NCI-H1092 (cell line): ENCODE measurements at regions not wholly inside any gene's neighbourhood (a gene's known extent, or its start where the extent isn't known, plus 50 kb on each side); places are given as distances from the start of the nearest gene placed in this dataset.
"Not testable (repeated sequence)": the region's sequence is repeated elsewhere in the genome, so short reads cannot be mapped to it uniquely, and the experiment has no call there.

Source experiments
- DNase-seq: peaks from one replicate; lab custom pipeline; 2025; lab: John Stamatoyannopoulos, UW

- DNase-seq = not testable (repeated sequence)
These were observed 175.3 kb downstream of the LAT start for GRCh38 chr16:29160171-29160570.

GRCh38 chr16:29159603-29160002 is 174.8 kb downstream of the LAT start:
- DNase-seq = not testable (repeated sequence)

GRCh38 chr16:29158785-29159184 is 173.9 kb downstream of the LAT start:
- DNase-seq = no peak

GRCh38 chr16:29158031-29158784 is 173.4 kb downstream of the LAT start:
- not testable (repeated sequence) for DNase-seq

- not testable (repeated sequence) for DNase-seq
These were observed 172.4 kb downstream of the LAT start for GRCh38 chr16:29157051-29157923.

- DNase-seq = no peak
These were observed 171.7 kb downstream of the LAT start for GRCh38 chr16:29156511-29156910.

DNA sequence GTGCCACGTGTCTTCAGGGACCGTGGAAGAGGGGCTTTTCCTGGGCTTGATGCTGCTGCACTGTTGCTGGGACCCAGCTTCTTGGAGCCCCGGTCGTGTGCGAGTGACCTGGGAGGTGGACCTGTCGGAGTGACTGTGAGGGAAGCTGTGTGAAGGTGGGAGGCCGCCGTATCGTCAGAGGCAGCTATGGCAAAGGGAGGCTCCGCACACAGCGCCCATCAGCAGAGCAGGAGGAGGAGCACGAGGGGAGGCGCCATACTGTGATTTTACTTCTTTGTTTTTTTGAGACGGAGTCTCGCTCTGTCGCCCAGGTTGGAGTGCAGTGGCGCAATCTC is 171.0 kb downstream of the LAT start:
- DNase-seq = not testable (repeated sequence)

GRCh38 chr16:29155131-29155865 is 170.4 kb downstream of the LAT start:
- DNase-seq = not testable (repeated sequence)

DNA sequence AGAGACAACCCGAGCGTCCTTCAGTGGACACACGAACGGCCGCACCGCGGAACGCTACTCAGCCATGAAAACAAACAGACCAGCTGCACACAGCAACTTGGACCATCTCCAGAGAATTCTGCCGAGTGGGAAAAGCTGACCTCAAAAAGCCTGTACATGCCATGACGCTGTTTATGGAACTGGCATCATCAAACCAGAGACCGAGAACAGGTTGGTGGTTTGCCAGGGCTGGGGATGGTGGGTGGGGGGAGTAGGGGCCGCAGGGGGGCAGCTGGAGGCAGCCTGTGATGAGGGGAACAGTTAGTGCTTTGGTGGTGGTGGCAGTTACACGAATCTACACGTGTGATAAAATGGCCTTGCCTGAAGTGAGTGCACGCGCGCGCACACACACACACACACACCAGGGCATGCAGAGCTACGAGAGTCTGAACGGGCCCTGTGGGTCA is 169.8 kb downstream of the LAT start:
- no peak for DNase-seq

GRCh38 chr16:29154088-29154487 is 169.2 kb downstream of the LAT start:
- DNase-seq = no peak

DNA sequence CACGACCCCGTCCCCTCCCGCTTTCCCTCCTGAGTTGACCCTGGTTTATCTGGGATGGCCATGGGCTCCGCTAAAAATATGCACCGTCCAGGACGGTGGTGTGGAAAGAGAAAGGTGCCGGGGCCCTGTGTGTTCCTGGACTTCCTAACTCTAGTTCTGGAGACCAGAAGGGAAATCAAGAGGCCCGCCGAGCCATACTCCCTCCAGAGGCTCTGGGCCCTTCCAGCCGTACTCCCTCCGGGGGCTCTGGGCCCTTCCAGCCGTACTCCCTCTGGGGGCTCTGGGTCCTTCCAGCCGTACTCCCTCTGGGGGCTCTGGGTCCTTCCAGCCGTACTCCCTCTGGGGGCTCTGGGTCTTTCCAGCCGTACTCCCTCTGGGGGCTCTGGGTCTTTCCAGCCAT is 168.5 kb downstream of the LAT start:
- DNase-seq = not testable (repeated sequence)

DNA sequence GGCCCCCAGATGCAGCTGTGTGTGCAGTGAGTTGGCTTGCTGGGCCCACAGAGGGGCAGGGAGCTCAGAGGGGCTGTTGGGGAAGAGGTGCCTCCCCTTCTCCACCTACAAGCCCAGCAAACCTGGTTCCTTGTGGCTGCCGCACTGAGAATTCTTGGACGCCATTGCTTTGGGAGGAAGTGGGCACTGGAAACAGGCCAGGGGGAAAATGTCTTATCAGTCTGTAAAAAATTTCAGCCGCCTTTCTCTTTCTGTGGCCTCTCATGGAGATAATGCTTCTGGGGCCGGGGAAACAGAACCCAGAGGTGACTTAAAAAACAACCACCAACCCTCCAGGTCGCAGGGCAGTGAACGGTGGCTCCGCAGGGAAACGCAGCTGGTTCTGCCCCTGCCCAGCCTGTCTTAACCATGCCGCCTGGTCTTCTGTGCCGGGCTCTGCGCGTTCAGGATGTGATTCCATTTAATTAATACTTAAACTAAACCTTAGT is 167.7 kb downstream of the LAT start:
- not testable (repeated sequence) for DNase-seq

DNA sequence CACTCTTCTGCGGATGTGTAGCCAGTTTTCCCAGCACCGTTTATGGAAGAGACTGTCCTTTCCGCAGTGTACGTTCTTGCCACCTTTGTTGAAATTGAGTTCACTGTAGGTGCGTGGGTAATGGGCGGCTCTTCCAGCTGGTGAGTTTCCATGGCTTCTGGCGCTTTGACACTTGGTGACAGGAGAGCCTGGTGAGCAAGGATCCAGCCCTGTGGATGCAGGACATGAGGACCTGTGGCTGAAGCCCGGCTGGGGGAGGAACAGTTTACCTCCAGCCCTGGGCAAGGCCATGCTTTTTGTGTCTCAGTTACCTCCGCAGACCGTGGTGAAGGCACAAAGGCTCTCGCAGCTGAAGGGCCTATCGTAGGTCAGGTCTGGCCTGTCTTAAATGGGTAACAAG is 166.5 kb downstream of the LAT start:
- no peak for DNase-seq

DNA sequence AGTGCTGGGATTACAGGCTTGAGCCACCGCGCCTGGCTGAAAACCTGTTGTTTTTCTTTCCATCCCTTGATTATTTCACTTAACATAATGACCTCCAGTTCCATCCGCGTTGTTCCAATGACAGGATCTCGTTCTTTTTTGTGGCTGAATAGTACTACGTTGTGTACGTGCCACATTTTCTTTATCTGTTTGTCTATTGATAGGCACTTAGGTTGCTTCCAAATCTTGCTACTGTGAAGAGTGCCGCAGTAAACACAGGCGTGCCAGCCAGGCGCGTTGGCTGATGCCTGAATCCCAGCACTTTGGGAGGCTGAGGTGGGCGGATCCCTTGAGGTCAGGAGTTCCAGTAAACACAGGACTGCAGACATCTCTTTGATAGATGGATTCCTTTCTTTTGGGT is 165.1 kb downstream of the LAT start:
- DNase-seq = not testable (repeated sequence)

DNA sequence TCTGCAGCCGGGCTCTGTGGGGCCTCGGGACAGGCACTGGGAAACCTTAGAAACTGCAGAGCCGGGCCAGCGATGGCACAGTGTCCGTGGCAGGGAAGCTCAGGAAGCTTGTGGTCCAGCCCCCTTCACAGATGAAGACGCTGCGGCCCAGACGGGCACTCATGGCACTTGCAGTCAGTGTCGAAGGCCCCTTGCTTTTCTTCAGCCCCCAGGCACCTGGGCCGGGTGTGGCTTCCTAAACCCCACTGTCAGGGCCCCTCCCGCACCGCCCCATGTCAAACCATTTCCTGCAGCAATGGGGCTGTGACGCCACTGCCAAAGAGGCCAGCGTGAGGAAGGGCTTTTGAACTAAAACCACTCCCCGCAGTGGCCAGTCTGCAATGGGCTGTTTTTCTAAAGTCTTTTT is 164.0 kb downstream of the LAT start:
- DNase-seq = no peak

DNA sequence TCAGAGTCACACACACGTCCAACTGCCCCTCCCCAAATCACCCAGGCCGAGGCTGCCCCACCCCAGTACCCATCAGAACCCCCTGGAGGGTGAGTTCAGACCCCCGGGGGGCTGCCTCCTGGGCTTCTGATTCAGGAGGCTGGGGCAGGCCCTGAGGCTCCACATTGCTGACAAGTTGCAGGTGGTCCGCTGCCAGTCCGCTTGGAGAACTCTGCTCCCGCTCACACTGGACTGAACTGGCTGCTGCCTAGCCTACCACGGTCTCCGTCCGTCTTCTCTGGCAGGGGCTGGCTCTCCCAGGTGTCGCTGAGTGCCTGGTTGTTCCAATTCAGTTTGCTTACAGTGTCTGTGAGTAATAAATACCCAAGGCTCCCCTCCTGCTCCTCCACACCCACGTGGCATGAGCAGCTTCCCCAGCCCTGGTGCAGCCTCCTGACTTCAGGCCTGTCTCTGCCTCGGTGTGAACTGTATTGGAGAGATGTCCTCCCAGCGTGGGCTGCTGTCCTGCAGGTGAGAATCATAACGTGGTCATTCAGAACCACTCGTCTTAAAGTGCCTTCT is 163.4 kb downstream of the LAT start:
- no peak for DNase-seq

DNA sequence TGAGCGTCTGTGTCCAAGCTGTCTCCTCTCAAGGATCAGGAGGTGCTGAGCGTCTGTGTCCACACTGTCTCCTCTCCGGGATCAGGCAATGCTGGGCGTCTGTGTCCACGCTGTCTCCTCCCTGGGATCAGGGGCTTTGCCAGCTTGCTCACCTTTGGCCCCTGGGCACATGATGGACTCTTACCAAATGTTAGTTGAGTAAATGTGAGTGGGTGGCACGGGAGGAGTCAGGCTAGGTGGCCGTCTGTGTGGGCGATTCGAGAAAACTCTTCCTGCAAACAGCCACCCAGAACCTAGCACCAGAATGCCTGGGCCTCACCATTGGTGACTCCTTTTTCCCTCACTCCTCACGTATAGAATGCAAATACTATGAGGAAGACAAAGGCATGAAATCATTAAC is 162.9 kb downstream of the LAT start:
- DNase-seq = not testable (repeated sequence)

DNA sequence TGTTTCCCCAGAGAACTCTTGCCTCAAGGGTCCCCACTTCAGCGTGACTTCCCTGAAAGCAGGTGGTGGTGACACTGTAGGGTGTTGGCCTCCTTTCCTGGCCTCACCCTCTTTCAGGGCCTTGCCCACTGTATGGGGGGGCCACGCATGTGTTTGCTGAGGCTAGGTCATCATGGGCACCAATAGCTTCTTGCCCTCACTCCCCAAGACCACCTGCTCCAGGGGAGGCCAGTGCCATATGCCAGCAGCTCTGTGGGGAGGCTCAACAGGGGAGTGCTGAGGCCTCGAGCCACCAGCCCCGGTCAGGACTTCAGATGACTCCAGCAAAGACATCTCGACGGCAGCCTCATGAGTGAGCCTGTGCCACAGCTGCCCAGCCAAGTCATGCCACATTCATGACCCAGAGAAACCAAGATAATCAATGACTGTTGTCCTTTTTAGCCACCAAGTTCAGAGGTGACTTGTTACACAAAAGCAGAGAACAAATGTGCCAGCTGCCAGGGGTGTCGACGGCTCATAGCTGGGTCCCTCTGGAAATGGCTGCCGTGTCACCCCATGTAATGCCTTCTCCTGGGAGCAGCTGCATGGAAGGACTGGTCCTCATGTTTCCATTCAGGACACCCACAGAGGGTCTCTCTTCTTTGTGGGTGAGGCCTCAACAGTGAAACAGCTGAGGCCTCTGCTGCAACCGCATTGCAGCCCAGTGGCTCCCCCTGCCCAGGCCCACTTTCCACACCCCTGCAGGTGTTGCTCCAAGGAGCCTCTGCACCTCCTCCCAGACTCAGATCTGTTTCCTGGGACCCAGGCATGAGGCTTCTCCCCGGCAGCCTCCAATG is 162.2 kb downstream of the LAT start:
- not testable (repeated sequence) for DNase-seq

- DNase-seq = no peak
These were observed 161.4 kb downstream of the LAT start for GRCh38 chr16:29146266-29146665.

DNA sequence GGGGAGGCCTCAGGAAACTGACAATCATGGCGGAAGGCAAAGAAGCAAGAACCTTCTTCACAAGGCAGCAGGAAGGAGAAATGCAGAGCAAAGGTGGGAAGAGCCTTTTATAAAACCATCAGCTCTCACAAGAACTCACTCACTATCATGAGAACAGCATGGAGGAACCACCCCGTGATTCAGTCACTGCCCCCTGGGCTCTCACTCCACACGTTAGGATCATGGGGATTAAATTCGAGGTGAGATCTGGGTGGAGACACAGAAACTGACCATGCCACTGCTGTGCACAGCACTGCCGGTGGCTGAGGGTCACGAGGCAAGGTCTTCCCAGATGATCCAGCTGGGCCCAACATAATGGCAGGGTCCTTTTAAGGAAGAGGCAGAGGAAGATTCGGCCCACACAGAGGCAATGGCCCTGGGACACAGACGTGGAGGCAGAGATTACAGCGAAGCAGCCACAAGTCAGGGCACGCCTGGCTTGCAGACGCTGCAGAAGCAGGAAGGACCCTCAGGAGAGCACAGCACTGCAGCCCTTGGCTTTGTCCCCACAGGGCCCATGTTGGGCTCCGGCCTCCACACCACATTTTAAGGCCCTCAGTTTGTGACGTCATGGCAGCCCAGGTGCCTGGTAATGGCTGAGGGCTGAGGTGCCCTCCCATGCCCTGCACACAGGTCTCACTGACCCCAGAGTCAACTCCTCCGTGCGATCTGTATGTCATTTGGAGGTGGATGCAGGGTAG is 160.8 kb downstream of the LAT start:
- not testable (repeated sequence) for DNase-seq
